ENCODE measurements at regions not wholly inside any gene's neighbourhood (a gene's known extent, or its start where the extent isn't known, plus 50 kb on each side); places are given as distances from the start of the nearest gene placed in this dataset.

DNA sequence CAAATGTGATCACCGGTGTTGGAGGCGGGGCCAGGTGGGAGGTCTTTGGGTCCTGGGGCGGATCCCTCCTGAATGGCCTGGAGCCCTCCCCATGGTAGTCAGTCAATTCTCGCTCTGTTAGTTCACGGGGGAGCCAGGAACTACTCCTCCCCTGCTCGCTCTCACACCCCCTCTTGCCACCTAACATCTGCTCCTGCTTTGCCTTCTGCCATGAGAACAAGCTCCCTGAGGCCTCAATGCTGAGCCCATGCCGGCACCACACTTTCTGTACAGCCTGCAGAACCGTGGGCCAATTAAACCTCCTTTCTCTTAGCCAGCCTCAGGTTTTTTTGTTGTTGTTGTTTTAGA, 135.7 kb downstream of the SHANK2 start:
- no peak for TF ChIP-seq CTCF (conservative IDR thresholded peaks at IDR 0.05)
- Mint-ChIP-seq H3K4me1 (ENCODE audit: unreplicated experiment) (peaks cover 32% of the 10 kb centered on the region), H3K27me3 (no peaks in the 10 kb centered on the region), H3K27ac (no peak overlapping the region), H3K9me3 (no peaks in the 10 kb centered on the region), H3K4me3 (no peak overlapping the region), H3K36me3 (peaks cover 2% of the 10 kb centered on the region)
- DNase-seq (ENCODE audit: extremely low spot score, unreplicated experiment), result no peak

DNA sequence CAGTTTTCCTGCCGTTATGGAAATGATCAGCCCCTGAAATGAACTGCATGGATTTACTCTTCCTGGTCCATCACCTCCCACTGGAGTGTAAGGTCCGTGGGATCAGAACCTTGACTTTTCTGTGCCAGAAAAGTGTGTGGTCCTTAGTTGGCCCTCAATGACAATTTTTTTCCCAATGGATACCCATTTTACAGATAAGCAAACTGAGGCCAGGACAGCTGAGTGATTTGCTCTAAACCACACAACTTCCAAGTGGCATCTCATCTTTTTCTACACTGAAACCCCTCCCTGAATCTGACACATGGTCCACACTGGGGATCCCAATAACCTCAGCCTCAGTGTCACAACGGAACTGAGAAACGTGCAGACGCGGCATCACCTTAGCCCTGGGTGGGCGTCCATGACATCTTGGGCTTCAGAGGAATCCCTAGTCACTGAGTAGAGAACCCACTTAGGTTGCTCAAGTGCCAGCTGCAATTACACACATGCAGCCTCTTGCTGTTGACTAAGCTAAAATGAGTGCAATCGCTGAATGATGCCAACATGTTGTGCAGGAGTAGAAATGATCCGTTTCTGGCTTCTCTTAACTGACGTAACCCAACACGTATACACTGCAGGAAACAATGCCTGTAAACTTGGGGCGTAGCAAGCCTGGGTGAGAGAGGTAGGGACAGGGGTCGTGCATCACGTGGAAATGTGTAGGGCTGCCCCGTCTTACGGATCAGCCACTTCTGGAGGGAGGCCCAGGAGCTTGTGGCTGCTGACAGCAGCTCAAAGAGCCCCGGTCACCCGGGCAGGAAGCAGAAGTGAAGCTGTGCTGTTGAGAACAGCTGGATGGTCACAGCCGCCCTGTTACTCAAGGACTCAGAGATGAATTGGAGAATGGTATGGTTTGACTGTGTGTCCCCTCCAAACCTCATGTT, 136.3 kb downstream of the SHANK2 start:
- H3K27me3 Mint-ChIP-seq, result no peaks in the 10 kb centered on the region
- peaks cover 34% of the 10 kb centered on the region for H3K4me1 Mint-ChIP-seq (ENCODE audit: unreplicated experiment)
- H3K36me3 Mint-ChIP-seq, result peaks cover 4% of the 10 kb centered on the region
- no peak for TF ChIP-seq CTCF (conservative IDR thresholded peaks at IDR 0.05)
- H3K4me3 Mint-ChIP-seq, result no peak overlapping the region
- no peak overlapping the region for H3K27ac Mint-ChIP-seq
- H3K9me3 Mint-ChIP-seq, result no peaks in the 10 kb centered on the region
- DNase-seq (ENCODE audit: extremely low spot score, unreplicated experiment), result no peak

DNA sequence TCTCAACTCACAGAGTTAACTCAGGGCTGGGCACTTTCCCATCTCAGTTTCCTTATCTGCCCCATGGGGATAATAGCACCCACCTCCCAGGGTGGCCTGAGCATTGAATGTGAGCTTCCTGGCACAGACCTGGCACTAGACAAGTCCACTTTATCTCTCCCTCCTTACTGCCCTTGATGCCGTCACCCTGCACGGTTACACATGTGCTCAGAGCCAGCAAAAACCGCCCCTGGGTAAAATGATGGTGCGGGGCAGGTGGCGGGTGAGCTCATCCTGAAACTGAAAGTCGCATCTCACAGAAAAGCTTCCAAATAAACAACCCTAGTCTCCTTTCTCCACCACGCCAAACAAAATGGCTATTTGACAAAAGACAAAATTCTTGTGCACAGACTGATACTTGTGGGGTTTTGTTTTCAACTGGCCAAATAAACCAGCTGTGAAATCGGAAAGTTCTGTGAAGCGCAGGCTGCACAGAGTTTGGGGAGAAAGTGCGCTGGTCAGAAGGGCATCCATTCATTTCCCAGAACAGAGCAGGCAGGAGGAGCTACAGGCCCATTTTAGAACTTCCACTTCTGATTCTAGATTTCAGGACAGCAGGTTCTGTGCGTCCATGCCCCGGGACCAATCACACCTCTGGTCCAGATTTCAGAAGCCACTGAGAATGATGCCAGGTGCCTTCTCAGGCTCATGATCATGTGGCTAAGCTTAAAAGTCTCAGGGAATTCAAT, 138.1 kb downstream of the SHANK2 start:
- Mint-ChIP-seq H3K4me1 (ENCODE audit: unreplicated experiment) (peaks cover 20% of the 10 kb centered on the region), H3K27me3 (no peaks in the 10 kb centered on the region), H3K4me3 (no peak overlapping the region), H3K36me3 (peaks cover 4% of the 10 kb centered on the region), H3K9me3 (no peaks in the 10 kb centered on the region), H3K27ac (no peak overlapping the region)
- no peak for TF ChIP-seq CTCF (conservative IDR thresholded peaks at IDR 0.05)
- DNase-seq (ENCODE audit: extremely low spot score, unreplicated experiment), result no peak

DNA sequence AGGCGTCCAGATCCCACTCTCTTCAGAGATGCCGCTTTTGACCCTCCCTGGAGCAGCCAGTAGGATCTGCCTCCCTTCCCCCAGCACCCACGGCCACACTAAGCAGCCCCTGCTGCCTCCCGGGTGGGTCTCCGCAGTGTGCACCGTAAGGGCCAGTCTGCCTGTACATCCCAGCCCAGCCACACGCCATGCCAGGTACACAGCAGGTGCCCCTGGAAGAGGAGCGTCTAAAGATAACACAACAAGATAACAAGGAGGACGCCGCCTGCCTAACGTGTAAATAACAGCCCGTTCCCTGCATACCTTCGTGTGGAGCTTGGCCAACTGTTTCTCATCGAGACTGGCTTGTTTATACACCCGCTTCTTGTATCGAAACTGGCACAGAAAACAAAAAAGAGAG, 139.4 kb downstream of the SHANK2 start:
- no peak for TF ChIP-seq CTCF (conservative IDR thresholded peaks at IDR 0.05)
- no peak overlapping the region for H3K27ac Mint-ChIP-seq
- H3K36me3 Mint-ChIP-seq, result peaks cover 4% of the 10 kb centered on the region
- H3K4me1 Mint-ChIP-seq (ENCODE audit: unreplicated experiment), result peaks cover 20% of the 10 kb centered on the region
- DNase-seq (ENCODE audit: extremely low spot score, unreplicated experiment), result no peak
- H3K27me3 Mint-ChIP-seq, result no peaks in the 10 kb centered on the region
- H3K9me3 Mint-ChIP-seq, result no peaks in the 10 kb centered on the region
- no peak overlapping the region for H3K4me3 Mint-ChIP-seq

DNA sequence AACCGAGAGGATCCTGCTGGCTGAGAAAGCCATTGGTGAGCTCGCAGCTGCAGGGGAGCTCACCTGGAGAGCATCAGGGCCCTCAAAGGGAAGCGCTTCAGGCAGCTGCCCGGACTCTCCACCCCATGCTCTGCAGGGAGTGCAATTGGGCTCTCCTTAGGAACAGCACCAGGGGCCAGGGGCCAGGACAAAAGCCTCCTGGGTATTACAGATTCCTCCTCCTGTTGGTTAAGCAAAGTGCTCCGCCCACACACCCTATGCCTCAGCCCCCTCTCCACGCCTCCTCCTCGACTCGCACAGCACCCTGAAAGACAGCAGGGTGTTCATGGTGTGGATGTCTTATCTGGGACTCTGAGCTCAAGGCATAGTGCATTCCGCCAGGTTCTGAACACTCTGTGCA, 139.9 kb downstream of the SHANK2 start:
- Mint-ChIP-seq H3K27me3 (no peaks in the 10 kb centered on the region), H3K4me1 (ENCODE audit: unreplicated experiment) (peaks cover 20% of the 10 kb centered on the region), H3K9me3 (no peaks in the 10 kb centered on the region), H3K4me3 (no peak overlapping the region), H3K36me3 (peaks cover 4% of the 10 kb centered on the region), H3K27ac (no peak overlapping the region)
- DNase-seq (ENCODE audit: extremely low spot score, unreplicated experiment), result no peak
- TF ChIP-seq CTCF (conservative IDR thresholded peaks at IDR 0.05), result no peak
